Fibroblast of lung (primary cell): ENCODE measurements at regions not wholly inside any gene's neighbourhood (a gene's known extent, or its start where the extent isn't known, plus 50 kb on each side); places are given as distances from the start of the nearest gene placed in this dataset.

ENCODE experiments used
- DNase-seq, 2 donors: peaks; one replicate each; pipeline versions ENCODE4 v3.0.0 to v3.0.0-alpha.2; 2010; ENCODE audit warnings: low read depth in 2 of 2
- H2AFZ ChIP-seq: 2 replicates; pipeline ENCODE4 v1.5.1; 2012; ENCODE audit warnings: low read length, control low read depth, inconsistent platforms
- H3K27ac ChIP-seq: 2 replicates; pipeline ENCODE4 v1.5.1; 2011; ENCODE audit warnings: low read length, control low read depth; ENCODE audit not compliant: insufficient read depth
- H3K27me3 ChIP-seq: 2 replicates; pipeline ENCODE4 v1.5.1; 2011; ENCODE audit warnings: mild to moderate bottlenecking, low read length; ENCODE audit not compliant: control insufficient read depth, insufficient read depth
- H3K36me3 ChIP-seq: 2 replicates; pipeline ENCODE4 v1.5.1; 2011; ENCODE audit warnings: low read length; ENCODE audit not compliant: control insufficient read depth, insufficient read depth
- H3K4me1 ChIP-seq: 2 replicates; pipeline ENCODE4 v1.5.1; 2011; ENCODE audit warnings: low read length; ENCODE audit not compliant: control insufficient read depth, insufficient read depth; ENCODE audit errors: extremely low read depth
- H3K4me2 ChIP-seq: 2 replicates; pipeline ENCODE4 v1.5.1; 2011; ENCODE audit warnings: low read length, control low read depth; ENCODE audit not compliant: insufficient read depth; ENCODE audit errors: extremely low read depth
- H3K4me3 ChIP-seq, 4 experiments: fragments of 200-600 bp in 1 of 4; sonication (generic) in 1 of 4; replicated peaks in 1 of 4; 2 replicates each; pipeline ENCODE4 v1.5.1; 2011 to 2016; ENCODE audit warnings: low read length in 4 of 4, low read depth in 3 of 4, mild to moderate bottlenecking in 3 of 4, control low read depth in 2 of 4, inconsistent platforms in 1 of 4, mixed read lengths in 1 of 4; ENCODE audit not compliant: insufficient read depth in 1 of 4; ENCODE audit errors: control extremely low read depth in 1 of 4
- H3K79me2 ChIP-seq: 2 replicates; pipeline ENCODE4 v1.5.1; 2012; ENCODE audit warnings: mild to moderate bottlenecking, low read length, inconsistent platforms; ENCODE audit not compliant: control insufficient read depth, insufficient read depth
- H3K9ac ChIP-seq: 2 replicates; pipeline ENCODE4 v1.5.1; 2011; ENCODE audit warnings: mild to moderate bottlenecking, low read length, control low read depth; ENCODE audit not compliant: insufficient read depth
- H3K9me3 ChIP-seq: 2 replicates; pipeline ENCODE4 v1.5.1; 2012; ENCODE audit warnings: low read depth, low read length; ENCODE audit not compliant: control insufficient read depth, insufficient read depth
- H4K20me1 ChIP-seq: 2 replicates; pipeline ENCODE4 v1.5.1; 2011; ENCODE audit warnings: low read length; ENCODE audit not compliant: control insufficient read depth, insufficient read depth; ENCODE audit errors: extremely low read depth
- CTCF ChIP-seq, 2 donors: IDR thresholded peaks in 1 of 2; conservative IDR thresholded peaks in 1 of 2; 1 replicate in 1 of 2; 2 replicates in 1 of 2; pipeline ENCODE4 v1.5.1; 2011 to 2012; ENCODE audit warnings: low read length in 2 of 2, control low read depth in 1 of 2, inconsistent platforms in 1 of 2, low read depth in 1 of 2, mild to moderate bottlenecking in 1 of 2
- EZH2 ChIP-seq: IDR thresholded peaks from 2 replicates; pipeline ENCODE4 v1.5.1; 2012; ENCODE audit warnings: low read length, control low read depth, mild to moderate bottlenecking; ENCODE audit errors: missing control alignments

GRCh38 chr6:66190858-66191257 is 483.8 kb upstream of the EYS start:
- Histone ChIP-seq H3K9ac (no peak overlapping the region), H3K27me3 (no peaks in the 10 kb centered on the region), H3K36me3 (no peaks in the 10 kb centered on the region), H3K4me1 (no peaks in the 10 kb centered on the region), H3K79me2 (no peaks in the 10 kb centered on the region), H4K20me1 (no peaks in the 10 kb centered on the region), H3K4me2 (no peak overlapping the region), H2AFZ (no peak overlapping the region), H3K9me3 (no peaks in the 10 kb centered on the region), H3K27ac (no peak overlapping the region), H3K4me3 (no peak overlapping the region)
- TF ChIP-seq CTCF (conservative IDR thresholded peaks at IDR 0.05 in 1 of 2, IDR thresholded peaks at IDR 0.05 in 1 of 2; ENCODE audit: low read depth in 1 of 2, low read length in 2 of 2): no peak
- TF ChIP-seq EZH2: no peak
- DNase-seq: no peak

GRCh38 chr6:66189915-66190314 is 482.9 kb upstream of the EYS start:
- Histone ChIP-seq H3K36me3 (no peaks in the 10 kb centered on the region), H3K79me2 (no peaks in the 10 kb centered on the region), H3K4me2 (no peak overlapping the region), H3K9ac (no peak overlapping the region), H3K27ac (no peak overlapping the region), H2AFZ (no peak overlapping the region), H4K20me1 (no peaks in the 10 kb centered on the region), H3K4me1 (no peaks in the 10 kb centered on the region), H3K4me3 (no peak overlapping the region), H3K27me3 (no peaks in the 10 kb centered on the region), H3K9me3 (no peaks in the 10 kb centered on the region)
- no peak for DNase-seq
- TF ChIP-seq EZH2 (no peak), CTCF (conservative IDR thresholded peaks at IDR 0.05 in 1 of 2, IDR thresholded peaks at IDR 0.05 in 1 of 2; ENCODE audit: low read depth in 1 of 2, low read length in 2 of 2) (no peak)

GRCh38 chr6:66186756-66187155 is 479.7 kb upstream of the EYS start:
- H3K9ac ChIP-seq: no peak overlapping the region
- no peaks in the 10 kb centered on the region for H3K4me1 ChIP-seq
- no peak overlapping the region for H3K27ac ChIP-seq
- no peaks in the 10 kb centered on the region for H3K36me3 ChIP-seq
- no peak overlapping the region for H3K4me3 ChIP-seq
- DNase-seq: no peak
- no peak overlapping the region for H2AFZ ChIP-seq
- no peak overlapping the region for H3K4me2 ChIP-seq
- no peaks in the 10 kb centered on the region for H3K9me3 ChIP-seq
- H3K79me2 ChIP-seq: no peaks in the 10 kb centered on the region
- H4K20me1 ChIP-seq: no peaks in the 10 kb centered on the region
- no peaks in the 10 kb centered on the region for H3K27me3 ChIP-seq
- TF ChIP-seq CTCF (conservative IDR thresholded peaks at IDR 0.05 in 1 of 2, IDR thresholded peaks at IDR 0.05 in 1 of 2; ENCODE audit: low read depth in 1 of 2, low read length in 2 of 2): no peak
- no peak for TF ChIP-seq EZH2
